NT2/D1 (cell line): ENCODE measurements at regions not wholly inside any gene's neighbourhood (a gene's known extent, or its start where the extent isn't known, plus 50 kb on each side); places are given as distances from the start of the nearest gene placed in this dataset.

Source experiments
- SUZ12 ChIP-seq: IDR thresholded peaks from 2 replicates; pipeline ENCODE4 v1.6.1; 2011; ENCODE audit not compliant: insufficient read length, insufficient read depth; ENCODE audit errors: extremely low read depth
- YY1 ChIP-seq: IDR thresholded peaks from 2 replicates; pipeline ENCODE4 v1.6.1; 2011; ENCODE audit not compliant: insufficient read length, insufficient read depth
- ZNF274 ChIP-seq: IDR thresholded peaks from 2 replicates; pipeline ENCODE4 v1.6.1; 2011; ENCODE audit warnings: mild to moderate bottlenecking, low read depth, low read length

DNA sequence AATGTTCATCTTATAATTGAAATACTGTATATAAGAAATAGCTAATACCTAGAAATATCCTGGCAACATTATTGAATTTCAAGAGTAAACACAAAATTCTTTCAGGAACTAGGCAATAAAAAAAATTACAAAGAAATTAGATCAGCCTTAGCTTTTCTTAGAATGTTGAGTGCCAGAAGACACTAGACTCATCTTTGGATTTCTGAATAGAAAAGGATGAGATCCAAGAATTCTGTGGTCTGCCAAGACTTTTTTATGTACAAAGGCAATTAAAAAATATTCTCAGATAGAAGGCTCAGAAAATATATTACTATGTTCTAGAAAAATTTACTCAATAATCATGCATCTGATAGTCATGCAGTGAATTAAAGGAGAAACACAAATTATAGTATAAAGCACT is 294.5 kb upstream of the CDIN1 start:
- no peak for TF ChIP-seq ZNF274
- TF ChIP-seq YY1, result no peak
- TF ChIP-seq SUZ12, result no peak
